NB4 (cell line): ENCODE measurements at regions not wholly inside any gene's neighbourhood (a gene's known extent, or its start where the extent isn't known, plus 50 kb on each side); places are given as distances from the start of the nearest gene placed in this dataset.

Experiments used
- POLR2A ChIP-seq: IDR thresholded peaks from 2 replicates; pipeline ENCODE4 v1.6.1; 2011; ENCODE audit warnings: mild to moderate bottlenecking; ENCODE audit not compliant: insufficient read length; ENCODE audit errors: extremely low read depth
- TF ChIP-seq, protein P1 (sequence below): IDR thresholded peaks from one replicate; pipeline ENCODE4 v1.5.1; 2012; ENCODE audit warnings: low read depth, low read length
- TF ChIP-seq, protein P2 (sequence below): IDR thresholded peaks from 2 replicates; pipeline ENCODE4 v1.6.1; 2011; ENCODE audit warnings: low read depth, low read length

- TF ChIP-seq, protein P1, sequence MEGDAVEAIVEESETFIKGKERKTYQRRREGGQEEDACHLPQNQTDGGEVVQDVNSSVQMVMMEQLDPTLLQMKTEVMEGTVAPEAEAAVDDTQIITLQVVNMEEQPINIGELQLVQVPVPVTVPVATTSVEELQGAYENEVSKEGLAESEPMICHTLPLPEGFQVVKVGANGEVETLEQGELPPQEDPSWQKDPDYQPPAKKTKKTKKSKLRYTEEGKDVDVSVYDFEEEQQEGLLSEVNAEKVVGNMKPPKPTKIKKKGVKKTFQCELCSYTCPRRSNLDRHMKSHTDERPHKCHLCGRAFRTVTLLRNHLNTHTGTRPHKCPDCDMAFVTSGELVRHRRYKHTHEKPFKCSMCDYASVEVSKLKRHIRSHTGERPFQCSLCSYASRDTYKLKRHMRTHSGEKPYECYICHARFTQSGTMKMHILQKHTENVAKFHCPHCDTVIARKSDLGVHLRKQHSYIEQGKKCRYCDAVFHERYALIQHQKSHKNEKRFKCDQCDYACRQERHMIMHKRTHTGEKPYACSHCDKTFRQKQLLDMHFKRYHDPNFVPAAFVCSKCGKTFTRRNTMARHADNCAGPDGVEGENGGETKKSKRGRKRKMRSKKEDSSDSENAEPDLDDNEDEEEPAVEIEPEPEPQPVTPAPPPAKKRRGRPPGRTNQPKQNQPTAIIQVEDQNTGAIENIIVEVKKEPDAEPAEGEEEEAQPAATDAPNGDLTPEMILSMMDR, result no peak
- TF ChIP-seq POLR2A, result no peak
- TF ChIP-seq, protein P2, sequence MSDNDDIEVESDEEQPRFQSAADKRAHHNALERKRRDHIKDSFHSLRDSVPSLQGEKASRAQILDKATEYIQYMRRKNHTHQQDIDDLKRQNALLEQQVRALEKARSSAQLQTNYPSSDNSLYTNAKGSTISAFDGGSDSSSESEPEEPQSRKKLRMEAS, result no peak
Measured at GRCh38 chr6:121764493-121764892, 329.0 kb downstream of the GJA1 start.
